ENCODE measurements at regions not wholly inside any gene's neighbourhood (a gene's known extent, or its start where the extent isn't known, plus 50 kb on each side); places are given as distances from the start of the nearest gene placed in this dataset.

GRCh38 chr5:24376210-24376609 is 268.6 kb downstream of the CDH10 start:
- Histone ChIP-seq H3K4me1 (ENCODE audit: low read length) (no peaks in the 10 kb centered on the region), H3K27me3 (replicated peaks; ENCODE audit: insufficient read depth, low read length) (no peaks in the 10 kb centered on the region), H3F3A (ENCODE audit: insufficient read depth, low read length) (no peaks in the 10 kb centered on the region), H3K27ac (ENCODE audit: low read length) (no peak overlapping the region), H3K9me3 (replicated peaks; ENCODE audit: insufficient read depth, low read length) (no peaks in the 10 kb centered on the region), H3K4me2 (ENCODE audit: low read depth, low read length) (no peak overlapping the region), H3K79me2 (ENCODE audit: low read length) (no peaks in the 10 kb centered on the region), H3K36me3 (replicated peaks; ENCODE audit: insufficient read depth, low read length) (no peaks in the 10 kb centered on the region), H2AFZ (ENCODE audit: low read length) (no peak overlapping the region), H3K4me3 (ENCODE audit: low read length) (no peak overlapping the region), H4K20me1 (ENCODE audit: insufficient read depth, low read length) (no peaks in the 10 kb centered on the region), H3K9me2 (replicated peaks; ENCODE audit: insufficient read depth, low read length) (no peaks in the 10 kb centered on the region), H3K9ac (ENCODE audit: low read length) (no peak overlapping the region)
- no peak for DNase-seq
- TF ChIP-seq CTCF (IDR thresholded peaks at IDR 0.05; ENCODE audit: low read length) = no peak
- no peak for TF ChIP-seq EZH2phosphoT487 (IDR thresholded peaks at IDR 0.05; ENCODE audit: low read length)
- TF ChIP-seq EZH2 (optimal IDR thresholded peaks at IDR 0.05; ENCODE audit: low read depth, low read length) = no peak

- H3K4me3 ChIP-seq (ENCODE audit: low read length) = no peak overlapping the region
- no peak overlapping the region for H3K9ac ChIP-seq (ENCODE audit: low read length)
- H3K79me2 ChIP-seq (ENCODE audit: low read length) = no peaks in the 10 kb centered on the region
- no peaks in the 10 kb centered on the region for H3K9me2 ChIP-seq (replicated peaks; ENCODE audit: insufficient read depth, low read length)
- H3K9me3 ChIP-seq (replicated peaks; ENCODE audit: insufficient read depth, low read length) = no peaks in the 10 kb centered on the region
- H3K4me1 ChIP-seq (ENCODE audit: low read length) = no peaks in the 10 kb centered on the region
- H3F3A ChIP-seq (ENCODE audit: insufficient read depth, low read length) = no peaks in the 10 kb centered on the region
- no peak overlapping the region for H3K27ac ChIP-seq (ENCODE audit: low read length)
- no peak overlapping the region for H2AFZ ChIP-seq (ENCODE audit: low read length)
- H4K20me1 ChIP-seq (ENCODE audit: insufficient read depth, low read length) = no peaks in the 10 kb centered on the region
- TF ChIP-seq EZH2phosphoT487 (IDR thresholded peaks at IDR 0.05; ENCODE audit: low read length) (no peak), EZH2 (optimal IDR thresholded peaks at IDR 0.05; ENCODE audit: low read depth, low read length) (no peak), CTCF (IDR thresholded peaks at IDR 0.05; ENCODE audit: low read length) (no peak)
- H3K4me2 ChIP-seq (ENCODE audit: low read depth, low read length) = no peak overlapping the region
- DNase-seq = no peak
- H3K36me3 ChIP-seq (replicated peaks; ENCODE audit: insufficient read depth, low read length) = no peaks in the 10 kb centered on the region
- H3K27me3 ChIP-seq (replicated peaks; ENCODE audit: insufficient read depth, low read length) = no peaks in the 10 kb centered on the region
These were observed 268.2 kb downstream of the CDH10 start for GRCh38 chr5:24376616-24377015.

GRCh38 chr5:24381861-24382489 is 262.8 kb downstream of the CDH10 start:
- Histone ChIP-seq H4K20me1 (ENCODE audit: insufficient read depth, low read length) (no peaks in the 10 kb centered on the region), H3K4me1 (ENCODE audit: low read length) (peaks cover 10% of the 10 kb centered on the region), H3K27me3 (replicated peaks; ENCODE audit: insufficient read depth, low read length) (no peaks in the 10 kb centered on the region; the same call in 1 of the 2 replicates), H3K4me2 (ENCODE audit: low read depth, low read length) (no peak overlapping the region), H3K27ac (ENCODE audit: low read length) (no peak overlapping the region), H3K4me3 (ENCODE audit: low read length) (no peak overlapping the region), H2AFZ (ENCODE audit: low read length) (no peak overlapping the region), H3K9me2 (replicated peaks; ENCODE audit: insufficient read depth, low read length) (no peaks in the 10 kb centered on the region), H3K9ac (ENCODE audit: low read length) (no peak overlapping the region), H3K36me3 (replicated peaks; ENCODE audit: insufficient read depth, low read length) (no peaks in the 10 kb centered on the region), H3K9me3 (replicated peaks; ENCODE audit: insufficient read depth, low read length) (no peaks in the 10 kb centered on the region), H3K79me2 (ENCODE audit: low read length) (no peaks in the 10 kb centered on the region), H3F3A (ENCODE audit: insufficient read depth, low read length) (no peaks in the 10 kb centered on the region)
- TF ChIP-seq EZH2 (optimal IDR thresholded peaks at IDR 0.05; ENCODE audit: low read depth, low read length) (no peak), EZH2phosphoT487 (IDR thresholded peaks at IDR 0.05; ENCODE audit: low read length) (no peak), CTCF (IDR thresholded peaks at IDR 0.05; ENCODE audit: low read length) (no peak)
- DNase-seq = no peak

Data from MM.1S (cell line).